ENCODE measurements at regions not wholly inside any gene's neighbourhood (a gene's known extent, or its start where the extent isn't known, plus 50 kb on each side); places are given as distances from the start of the nearest gene placed in this dataset.

DNA sequence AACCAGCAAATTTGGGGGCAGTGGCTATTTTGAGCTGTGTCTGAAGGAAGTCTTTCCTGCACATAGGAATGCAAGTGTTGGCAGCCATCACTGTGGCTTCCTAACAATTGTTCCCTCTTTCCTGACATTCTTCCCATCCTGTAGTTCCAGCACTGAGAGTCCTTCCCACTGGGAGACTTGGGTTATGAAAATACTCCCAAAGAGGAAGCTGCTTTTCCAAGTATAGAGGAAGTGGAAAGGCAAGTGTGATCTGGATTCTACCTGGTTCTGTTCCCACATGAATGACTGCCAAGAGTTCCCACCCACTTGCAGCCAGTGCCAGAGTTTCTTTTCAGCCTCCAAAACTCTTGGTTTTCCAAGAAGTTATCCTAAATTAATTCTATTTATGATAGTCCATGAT is 98.5 kb upstream of the CD53 start:
- H3K4me3 ChIP-seq = no peak overlapping the region
- no peak for DNase-seq (ENCODE audit: low spot score in 2 of 2)
- H3K4me1 ChIP-seq = no peaks in the 10 kb centered on the region
- H3K36me3 ChIP-seq = no peaks in the 10 kb centered on the region
- no peak overlapping the region for H3K27ac ChIP-seq
- H3K27me3 ChIP-seq = peaks cover 7% of the 10 kb centered on the region
- TF ChIP-seq POLR2A (IDR thresholded peaks at IDR 0.05) (no peak), EP300 (IDR thresholded peaks at IDR 0.05) (no peak), POLR2AphosphoS5 (IDR thresholded peaks at IDR 0.05) (no peak)
- TF ChIP-seq, protein P1, sequence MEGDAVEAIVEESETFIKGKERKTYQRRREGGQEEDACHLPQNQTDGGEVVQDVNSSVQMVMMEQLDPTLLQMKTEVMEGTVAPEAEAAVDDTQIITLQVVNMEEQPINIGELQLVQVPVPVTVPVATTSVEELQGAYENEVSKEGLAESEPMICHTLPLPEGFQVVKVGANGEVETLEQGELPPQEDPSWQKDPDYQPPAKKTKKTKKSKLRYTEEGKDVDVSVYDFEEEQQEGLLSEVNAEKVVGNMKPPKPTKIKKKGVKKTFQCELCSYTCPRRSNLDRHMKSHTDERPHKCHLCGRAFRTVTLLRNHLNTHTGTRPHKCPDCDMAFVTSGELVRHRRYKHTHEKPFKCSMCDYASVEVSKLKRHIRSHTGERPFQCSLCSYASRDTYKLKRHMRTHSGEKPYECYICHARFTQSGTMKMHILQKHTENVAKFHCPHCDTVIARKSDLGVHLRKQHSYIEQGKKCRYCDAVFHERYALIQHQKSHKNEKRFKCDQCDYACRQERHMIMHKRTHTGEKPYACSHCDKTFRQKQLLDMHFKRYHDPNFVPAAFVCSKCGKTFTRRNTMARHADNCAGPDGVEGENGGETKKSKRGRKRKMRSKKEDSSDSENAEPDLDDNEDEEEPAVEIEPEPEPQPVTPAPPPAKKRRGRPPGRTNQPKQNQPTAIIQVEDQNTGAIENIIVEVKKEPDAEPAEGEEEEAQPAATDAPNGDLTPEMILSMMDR (IDR thresholded peaks at IDR 0.05) = no peak
- no peaks in the 10 kb centered on the region for H3K9me3 ChIP-seq

GRCh38 chr1:110773813-110774212 is 99.1 kb upstream of the KCNA3 start:
- H3K36me3 ChIP-seq = no peaks in the 10 kb centered on the region
- WGBS = 53% methylated on average over 3 of the region's 3 CpGs
- no peaks in the 10 kb centered on the region for H3K9me3 ChIP-seq
- peaks cover 5% of the 10 kb centered on the region for H3K27me3 ChIP-seq
- TF ChIP-seq EP300 (IDR thresholded peaks at IDR 0.05) (no peak), POLR2AphosphoS5 (IDR thresholded peaks at IDR 0.05) (no peak), POLR2A (IDR thresholded peaks at IDR 0.05) (no peak)
- TF ChIP-seq, protein P1 (IDR thresholded peaks at IDR 0.05) = no peak
- DNase-seq (ENCODE audit: low spot score in 2 of 2) = no peak
- no peak overlapping the region for H3K4me3 ChIP-seq
- no peak overlapping the region for H3K27ac ChIP-seq
- H3K4me1 ChIP-seq = no peaks in the 10 kb centered on the region

- H3K27me3 ChIP-seq = peaks cover 11% of the 10 kb centered on the region
- DNase-seq (ENCODE audit: low spot score in 2 of 2) = no peak
- H3K27ac ChIP-seq = no peak overlapping the region
- H3K9me3 ChIP-seq = no peaks in the 10 kb centered on the region
- TF ChIP-seq, protein P1 (IDR thresholded peaks at IDR 0.05) = no peak
- TF ChIP-seq EP300 (IDR thresholded peaks at IDR 0.05) (no peak), POLR2AphosphoS5 (IDR thresholded peaks at IDR 0.05) (no peak), POLR2A (IDR thresholded peaks at IDR 0.05) (no peak)
- WGBS = 77% methylated on average over 2 of the region's 2 CpGs
- H3K4me1 ChIP-seq = no peaks in the 10 kb centered on the region
- H3K36me3 ChIP-seq = no peaks in the 10 kb centered on the region
- H3K4me3 ChIP-seq = no peak overlapping the region
Measured at GRCh38 chr1:110771245-110772022, 96.7 kb upstream of the KCNA3 start.

GRCh38 chr1:110770832-110771231 is 96.1 kb upstream of the KCNA3 start:
- H3K4me1 ChIP-seq = peaks cover 1% of the 10 kb centered on the region
- no peaks in the 10 kb centered on the region for H3K36me3 ChIP-seq
- H3K27ac ChIP-seq = no peak overlapping the region
- WGBS = 58% methylated on average over 2 of the region's 2 CpGs
- no peaks in the 10 kb centered on the region for H3K9me3 ChIP-seq
- no peak for DNase-seq (ENCODE audit: low spot score in 2 of 2)
- H3K27me3 ChIP-seq = peaks cover 11% of the 10 kb centered on the region
- TF ChIP-seq EP300 (IDR thresholded peaks at IDR 0.05) (no peak), POLR2A (IDR thresholded peaks at IDR 0.05) (no peak), POLR2AphosphoS5 (IDR thresholded peaks at IDR 0.05) (no peak)
- TF ChIP-seq, protein P1 (IDR thresholded peaks at IDR 0.05) = no peak
- H3K4me3 ChIP-seq = no peak overlapping the region

- no peaks in the 10 kb centered on the region for H3K9me3 ChIP-seq
- peaks cover 2% of the 10 kb centered on the region for H3K4me1 ChIP-seq
- TF ChIP-seq POLR2AphosphoS5 (IDR thresholded peaks at IDR 0.05) (no peak), POLR2A (IDR thresholded peaks at IDR 0.05) (no peak)
- TF ChIP-seq, protein P1 (IDR thresholded peaks at IDR 0.05) = no peak
- no peaks in the 10 kb centered on the region for H3K36me3 ChIP-seq
- H3K27ac ChIP-seq = no peak overlapping the region
- 47% methylated on average over 2 of the region's 2 CpGs for WGBS
- no peak for DNase-seq (ENCODE audit: low spot score in 2 of 2)
- peaks cover 11% of the 10 kb centered on the region for H3K27me3 ChIP-seq
- H3K4me3 ChIP-seq = no peak overlapping the region
Measured at GRCh38 chr1:110768605-110769004, 93.9 kb upstream of the KCNA3 start.
